PC-9 (cell line): ENCODE measurements at regions not wholly inside any gene's neighbourhood (a gene's known extent, or its start where the extent isn't known, plus 50 kb on each side); places are given as distances from the start of the nearest gene placed in this dataset.

Experiments
- BruUV-seq: library from RNA; stranded (reverse); fragments of 400-500 nt; replicated peaks from 2 replicates; lab custom pipeline; 2021; lab: Mats Ljungman, UMichigan
- CTCF ChIA-PET: fragments of 300-600 bp; sonication (Branson Sonifier 250); formaldehyde crosslinking; loops from one replicate; lab custom pipeline; 2022; ENCODE audit warnings: antibody characterized with exemption; lab: Charles Lee
- POLR2A ChIA-PET: fragments of 300-600 bp; sonication (Branson Sonifier 250); formaldehyde crosslinking; loops from one replicate; lab custom pipeline; 2022; ENCODE audit warnings: antibody characterized with exemption; ENCODE audit not compliant: unreplicated experiment; lab: Charles Lee
- DNase-seq, 2 experiments: peaks; one replicate each; pipeline versions ENCODE4 v3.0.0 to v3.0.0-alpha.2; 2015 to 2022; ENCODE audit warnings: mixed read lengths in 1 of 2
- H2AFZ ChIP-seq: fragments of 200-600 bp; sonication (generic); 2 replicates; pipeline ENCODE4 v1.8.1; 2017; ENCODE audit warnings: antibody characterized with exemption
- H3F3A ChIP-seq: fragments of 200-600 bp; sonication (generic); 2 replicates; pipeline ENCODE4 v1.8.1; 2017; ENCODE audit warnings: antibody characterized with exemption, mild to moderate bottlenecking, low read depth; ENCODE audit not compliant: insufficient read depth
- H3K27ac ChIP-seq: fragments of 200-600 bp; sonication (generic); 2 replicates; pipeline ENCODE4 v1.6.1; 2016; ENCODE audit warnings: mixed run types
- H3K27me3 ChIP-seq: fragments of 200-600 bp; sonication (generic); 2 replicates; pipeline ENCODE4 v1.6.1; 2016; ENCODE audit warnings: low read depth, mixed run types; ENCODE audit not compliant: insufficient read depth
- H3K36me3 ChIP-seq: fragments of 200-600 bp; sonication (generic); 2 replicates; pipeline ENCODE4 v1.6.1; 2016; ENCODE audit warnings: low read depth, mixed run types
- H3K4me1 ChIP-seq: fragments of 200-600 bp; sonication (generic); replicated peaks from 2 replicates; pipeline ENCODE4 v1.6.1; 2016; ENCODE audit warnings: mixed run types; ENCODE audit not compliant: insufficient read depth
- H3K4me2 ChIP-seq: fragments of 200-600 bp; sonication (generic); 2 replicates; pipeline ENCODE4 v1.6.1; 2017; ENCODE audit warnings: mixed run types
- H3K4me3 ChIP-seq: fragments of 200-600 bp; sonication (generic); 2 replicates; pipeline ENCODE4 v1.6.1; 2016; ENCODE audit warnings: mixed run types
- H3K79me2 ChIP-seq: fragments of 200-600 bp; sonication (generic); 2 replicates; pipeline ENCODE4 v1.6.1; 2017; ENCODE audit warnings: low read depth, mixed run types
- H3K9me2 ChIP-seq: fragments of 200-600 bp; sonication (generic); 2 replicates; pipeline ENCODE4 v1.8.1; 2017; ENCODE audit warnings: mild to moderate bottlenecking; ENCODE audit not compliant: insufficient read depth
- H3K9me3 ChIP-seq: fragments of 200-600 bp; sonication (generic); 2 replicates; pipeline ENCODE4 v1.8.1; 2016; ENCODE audit warnings: low read depth; ENCODE audit not compliant: insufficient read depth
- H4K20me1 ChIP-seq: fragments of 200-600 bp; sonication (generic); 2 replicates; pipeline ENCODE4 v1.8.1; 2017; ENCODE audit not compliant: insufficient read depth
- EZH2 ChIP-seq: fragments of 200-600 bp; sonication (generic); IDR thresholded peaks from 2 replicates; pipeline ENCODE4 v1.8.0; 2017; ENCODE audit warnings: antibody characterized with exemption, low read depth
- intact Hi-C: fragments of 100-400 bp; cut with micrococcal nuclease; formaldehyde crosslinking; loops from one replicate; pipeline ENCODE4 v1.10.0; 2022; ENCODE audit not compliant: unreplicated experiment
- TF ChIP-seq, protein P1 (sequence below): fragments of 200-600 bp; sonication (generic); conservative IDR thresholded peaks from 2 replicates; pipeline ENCODE4 v1.6.1; 2017; ENCODE audit warnings: mixed run types, antibody characterized with exemption, mild to moderate bottlenecking, moderate library complexity

DNA sequence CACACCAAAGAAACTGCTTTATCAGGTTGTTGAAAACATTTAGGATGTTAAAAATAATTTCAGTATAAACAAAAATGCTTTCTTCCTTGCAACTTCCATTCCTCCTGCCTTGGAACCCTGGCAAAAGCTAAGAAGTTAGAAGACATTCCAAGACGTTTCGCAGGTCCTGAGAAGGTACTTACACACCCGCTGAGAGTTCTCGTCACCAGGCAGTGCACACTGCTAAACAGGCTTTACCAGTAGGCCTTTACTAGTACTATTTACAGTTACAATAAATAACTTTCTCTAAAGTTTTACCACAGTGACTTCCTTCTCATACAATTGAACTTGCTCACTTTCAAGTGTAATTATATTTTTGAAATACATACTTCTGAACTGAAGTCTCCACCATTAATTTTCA, 81.4 kb upstream of the RPS6KA2 start:
- no peaks in the 10 kb centered on the region for H3K36me3 ChIP-seq
- H3K4me3 ChIP-seq: no peak overlapping the region
- H3K27ac ChIP-seq: no peak overlapping the region
- H3K27me3 ChIP-seq: no peaks in the 10 kb centered on the region
- no peak for DNase-seq
- intact Hi-C loops: no loop called here
- no peaks in the 10 kb centered on the region for H3F3A ChIP-seq
- H3K4me2 ChIP-seq: no peak overlapping the region
- ChIA-PET CTCF (no interaction called here), POLR2A (no interaction called here)
- no peaks in the 10 kb centered on the region; the same call in 1 of the 2 replicates for H3K9me3 ChIP-seq
- H3K9me2 ChIP-seq: no peaks in the 10 kb centered on the region
- H3K79me2 ChIP-seq: no peaks in the 10 kb centered on the region
- TF ChIP-seq, protein P1, sequence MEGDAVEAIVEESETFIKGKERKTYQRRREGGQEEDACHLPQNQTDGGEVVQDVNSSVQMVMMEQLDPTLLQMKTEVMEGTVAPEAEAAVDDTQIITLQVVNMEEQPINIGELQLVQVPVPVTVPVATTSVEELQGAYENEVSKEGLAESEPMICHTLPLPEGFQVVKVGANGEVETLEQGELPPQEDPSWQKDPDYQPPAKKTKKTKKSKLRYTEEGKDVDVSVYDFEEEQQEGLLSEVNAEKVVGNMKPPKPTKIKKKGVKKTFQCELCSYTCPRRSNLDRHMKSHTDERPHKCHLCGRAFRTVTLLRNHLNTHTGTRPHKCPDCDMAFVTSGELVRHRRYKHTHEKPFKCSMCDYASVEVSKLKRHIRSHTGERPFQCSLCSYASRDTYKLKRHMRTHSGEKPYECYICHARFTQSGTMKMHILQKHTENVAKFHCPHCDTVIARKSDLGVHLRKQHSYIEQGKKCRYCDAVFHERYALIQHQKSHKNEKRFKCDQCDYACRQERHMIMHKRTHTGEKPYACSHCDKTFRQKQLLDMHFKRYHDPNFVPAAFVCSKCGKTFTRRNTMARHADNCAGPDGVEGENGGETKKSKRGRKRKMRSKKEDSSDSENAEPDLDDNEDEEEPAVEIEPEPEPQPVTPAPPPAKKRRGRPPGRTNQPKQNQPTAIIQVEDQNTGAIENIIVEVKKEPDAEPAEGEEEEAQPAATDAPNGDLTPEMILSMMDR: no peak
- TF ChIP-seq EZH2: no peak
- no TSS peak for BruUV-seq
- H2AFZ ChIP-seq: no peak overlapping the region
- no peaks in the 10 kb centered on the region for H4K20me1 ChIP-seq
- peaks cover 6% of the 10 kb centered on the region; the same call in 1 of the 2 replicates for H3K4me1 ChIP-seq

DNA sequence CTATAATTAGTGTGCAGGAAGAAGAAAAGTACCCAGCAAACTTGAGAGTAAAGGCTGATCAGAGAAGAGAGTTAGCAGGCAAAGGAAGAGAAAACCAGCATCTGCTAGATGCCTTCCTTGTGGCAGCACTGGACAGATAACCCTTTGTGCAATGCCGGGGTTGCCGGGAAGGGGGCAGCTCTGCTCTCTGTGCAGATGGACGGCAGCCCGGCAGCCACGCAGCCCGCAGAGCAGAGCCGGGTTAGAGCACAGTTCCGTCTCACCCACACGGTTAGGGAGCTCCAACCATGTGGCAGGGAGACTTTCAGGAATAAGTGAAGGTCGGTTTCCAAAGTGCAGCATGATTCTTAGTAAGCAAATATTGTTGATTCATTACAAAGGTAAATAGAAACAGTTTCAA, 80.0 kb upstream of the RPS6KA2 start:
- TF ChIP-seq, protein P1: peak; percentile 45; the same call in 1 of the 2 replicates
- TF ChIP-seq EZH2: no peak
- no peak overlapping the region for H3K4me3 ChIP-seq
- POLR2A ChIA-PET: no interaction called here
- no peaks in the 10 kb centered on the region for H3K79me2 ChIP-seq
- intact Hi-C loops: no loop called here
- no peaks in the 10 kb centered on the region for H3K36me3 ChIP-seq
- peak overlapping the region; percentile 27 for H3K4me2 ChIP-seq
- H2AFZ ChIP-seq: peak overlapping the region; percentile 48; the same call in 1 of the 2 replicates
- H3K4me1 ChIP-seq: peaks cover 6% of the 10 kb centered on the region; the same call in 1 of the 2 replicates
- no peaks in the 10 kb centered on the region; the same call in 1 of the 2 replicates for H3K9me3 ChIP-seq
- no peaks in the 10 kb centered on the region for H4K20me1 ChIP-seq
- H3F3A ChIP-seq: no peaks in the 10 kb centered on the region
- H3K27ac ChIP-seq: no peak overlapping the region
- peak; percentile 30 to 35 for DNase-seq
- no peaks in the 10 kb centered on the region for H3K9me2 ChIP-seq
- no peaks in the 10 kb centered on the region for H3K27me3 ChIP-seq
- CTCF ChIA-PET: no interaction called here
- BruUV-seq: no TSS peak

DNA sequence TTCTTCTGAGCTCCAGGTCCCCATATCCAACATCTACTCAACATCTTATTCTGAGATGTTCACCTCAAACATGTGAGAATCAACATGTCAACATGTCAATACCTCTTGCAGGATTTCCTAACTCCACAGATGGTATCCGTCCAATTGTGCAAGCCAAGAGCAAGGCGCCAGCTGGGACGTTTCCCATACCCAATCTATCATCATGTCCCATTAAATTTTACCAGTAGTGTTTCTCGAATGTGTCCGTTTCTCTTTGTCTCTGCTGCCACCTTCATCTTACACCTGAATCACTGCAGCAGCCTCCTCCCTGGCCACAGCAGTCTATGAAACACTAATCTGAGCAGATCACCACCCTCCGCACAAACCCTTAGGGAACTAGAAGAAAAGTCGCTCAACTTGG, 78.0 kb upstream of the RPS6KA2 start:
- Histone ChIP-seq H3K9me3 (no peaks in the 10 kb centered on the region; the same call in 1 of the 2 replicates), H3K36me3 (no peaks in the 10 kb centered on the region), H3K9me2 (no peaks in the 10 kb centered on the region), H3K27ac (no peak overlapping the region), H3K4me3 (no peak overlapping the region), H2AFZ (no peak overlapping the region), H3F3A (no peaks in the 10 kb centered on the region), H3K4me1 (peaks cover 6% of the 10 kb centered on the region; the same call in 1 of the 2 replicates), H3K27me3 (peaks cover 5% of the 10 kb centered on the region; the same call in 1 of the 2 replicates), H3K79me2 (no peaks in the 10 kb centered on the region), H4K20me1 (no peaks in the 10 kb centered on the region), H3K4me2 (no peak overlapping the region)
- BruUV-seq: no TSS peak
- intact Hi-C loops: no loop called here
- ChIA-PET CTCF (no interaction called here), POLR2A (no interaction called here)
- no peak for DNase-seq
- no peak for TF ChIP-seq EZH2
- TF ChIP-seq, protein P1: no peak
